H1 (cell line): ENCODE measurements at regions not wholly inside any gene's neighbourhood (a gene's known extent, or its start where the extent isn't known, plus 50 kb on each side); places are given as distances from the start of the nearest gene placed in this dataset.

Experiments used
- ATF3 ChIP-seq: IDR thresholded peaks from 2 replicates; pipeline ENCODE4 v1.6.1; 2011; ENCODE audit warnings: low read depth, mild to moderate bottlenecking, low read length; ENCODE audit not compliant: insufficient read depth
- E2F6 ChIP-seq: IDR thresholded peaks from 2 replicates; pipeline ENCODE4 v1.6.1; 2012; ENCODE audit warnings: inconsistent platforms
- SRF ChIP-seq: IDR thresholded peaks from 2 replicates; pipeline ENCODE4 v1.6.1; 2011; ENCODE audit warnings: mild to moderate bottlenecking, low read depth, low read length, moderate library complexity
- TAF7 ChIP-seq: optimal IDR thresholded peaks from 2 replicates; pipeline ENCODE3; 2011; ENCODE audit warnings: low read depth, mild to moderate bottlenecking, inconsistent platforms, low read length, moderate library complexity, borderline replicate concordance

- no peak for TF ChIP-seq ATF3
- no peak for TF ChIP-seq TAF7
- no peak for TF ChIP-seq E2F6
- no peak for TF ChIP-seq SRF
- TF ChIP-seq, all 59 proteins: peak for 0
These were observed 457.6 kb upstream of the SOX11 start (continued) for GRCh38 chr2:5234563-5234962.
